ENCODE measurements at regions not wholly inside any gene's neighbourhood (a gene's known extent, or its start where the extent isn't known, plus 50 kb on each side); places are given as distances from the start of the nearest gene placed in this dataset.
"Not testable (repeated sequence)": the region's sequence is repeated elsewhere in the genome, so short reads cannot be mapped to it uniquely, and the experiment has no call there.

DNA sequence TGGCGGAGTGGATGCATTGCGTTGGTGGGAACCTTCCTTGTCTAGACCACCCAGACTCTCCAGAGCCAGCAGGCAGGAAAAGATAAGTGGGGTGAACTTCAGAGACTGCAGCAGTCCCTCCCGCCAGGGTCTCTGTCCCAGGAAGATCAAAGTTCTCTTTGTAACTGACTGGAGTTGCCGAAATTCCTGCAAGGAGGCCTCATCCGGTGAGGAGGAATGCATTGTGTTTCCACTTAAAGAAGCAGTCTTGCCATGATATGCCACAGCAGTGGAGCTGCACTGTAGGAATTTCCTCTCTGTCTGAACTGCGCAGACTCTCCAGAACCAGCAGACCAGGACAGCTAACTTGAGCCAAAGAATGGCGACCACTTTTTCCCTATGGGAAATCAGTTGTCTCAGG lies 1190.4 kb downstream of the TECRL start:
- no peak for DNase-seq

GRCh38 chr4:63214076-63214475 lies 1195.2 kb downstream of the TECRL start:
- DNase-seq, result no peak

DNA sequence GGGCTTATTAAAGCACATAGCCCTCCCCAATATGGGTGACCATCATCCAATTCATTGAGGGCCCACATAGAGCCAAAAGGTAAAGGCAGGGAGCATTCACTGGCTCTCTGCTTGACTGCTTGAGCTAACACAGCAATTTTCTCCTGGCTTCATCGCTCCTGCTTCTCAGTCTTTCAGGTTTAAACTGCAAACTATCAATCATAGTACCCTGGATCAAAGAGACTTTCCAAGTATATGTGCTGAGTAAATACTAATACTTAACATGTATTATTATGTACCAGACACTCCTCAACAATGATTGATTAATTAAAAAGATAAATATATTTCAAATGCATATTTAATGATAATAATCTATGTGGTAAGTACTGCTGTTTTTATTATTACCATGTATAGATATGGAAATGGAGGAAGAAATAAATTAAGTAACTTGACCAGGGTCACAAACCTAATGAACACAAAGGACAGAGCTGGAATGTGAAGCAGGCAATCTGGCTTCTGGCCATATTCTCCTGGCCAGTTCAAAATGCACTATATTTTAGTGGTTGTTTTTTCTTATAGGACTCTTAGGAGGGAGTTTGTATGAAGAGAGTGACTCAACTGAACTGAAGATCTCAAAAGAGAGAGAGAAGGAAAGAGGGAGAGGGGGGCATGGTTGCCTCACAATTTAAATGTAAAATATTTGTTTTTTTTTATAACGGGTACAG lies 1197.3 kb downstream of the TECRL start:
- DNase-seq, result no peak

DNA sequence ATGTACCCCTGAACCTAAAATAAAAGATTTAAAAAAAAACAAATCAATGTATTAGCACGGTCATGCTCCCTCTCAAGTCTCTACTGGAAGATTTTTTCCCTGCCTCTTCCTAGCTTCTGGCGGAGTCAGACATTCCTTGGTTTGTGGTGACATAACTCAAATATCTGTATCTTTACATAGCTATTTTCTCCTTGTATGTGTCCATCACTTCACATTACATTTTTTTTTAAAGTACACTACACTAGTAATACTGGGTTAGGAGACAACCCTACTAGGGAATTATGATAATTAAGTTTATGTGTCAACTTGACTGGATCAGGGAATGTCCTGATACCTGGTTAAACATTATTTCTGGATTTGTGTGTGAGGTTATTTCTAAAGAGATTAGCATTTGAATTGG lies 1197.9 kb downstream of the TECRL start:
- DNase-seq, result no peak

DNA sequence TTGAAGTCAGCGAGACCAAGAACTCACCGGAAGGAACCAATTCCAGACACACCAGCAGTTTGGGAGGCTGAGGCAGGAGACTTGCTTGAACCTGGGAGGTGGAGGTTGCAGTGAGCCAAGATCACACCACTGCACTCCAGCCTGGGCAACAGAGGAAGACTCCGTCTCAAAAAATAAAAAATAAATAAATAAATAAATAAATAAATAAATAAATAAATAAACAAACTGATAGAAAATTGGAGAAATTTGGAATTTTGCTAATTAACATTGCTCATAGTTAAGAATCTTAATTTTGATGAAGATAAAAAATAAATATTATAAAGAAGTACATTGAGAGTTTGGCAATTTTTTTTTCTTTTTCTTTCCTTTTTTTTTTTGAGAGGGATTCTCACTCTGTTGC lies 1216.2 kb downstream of the TECRL start:
- DNase-seq, result not testable (repeated sequence)

GRCh38 chr4:63171341-63171740 lies 1237.9 kb downstream of the TECRL start:
- no peak for DNase-seq

- no peak for DNase-seq
Observed at GRCh38 chr4:63170923-63171322, 1238.3 kb downstream of the TECRL start.

DNA sequence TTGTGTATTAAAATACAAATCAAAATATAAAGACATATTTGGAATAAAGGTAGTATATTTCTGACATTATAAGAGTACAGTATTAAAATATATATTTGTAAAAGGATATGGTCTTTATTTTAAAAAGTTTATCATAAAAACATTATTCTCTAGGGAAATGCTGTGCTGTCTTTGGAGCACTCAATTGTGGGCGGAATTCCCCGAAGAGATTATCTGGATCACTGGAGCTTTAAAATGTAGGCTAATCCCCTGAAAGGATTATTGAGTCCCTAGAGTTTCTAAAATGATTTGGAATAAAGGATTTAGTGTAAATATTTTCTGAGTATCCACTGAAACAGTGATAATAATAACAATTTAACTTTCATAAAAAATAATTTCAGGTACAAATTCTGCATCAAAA lies 1239.4 kb downstream of the TECRL start:
- DNase-seq, result no peak

DNA sequence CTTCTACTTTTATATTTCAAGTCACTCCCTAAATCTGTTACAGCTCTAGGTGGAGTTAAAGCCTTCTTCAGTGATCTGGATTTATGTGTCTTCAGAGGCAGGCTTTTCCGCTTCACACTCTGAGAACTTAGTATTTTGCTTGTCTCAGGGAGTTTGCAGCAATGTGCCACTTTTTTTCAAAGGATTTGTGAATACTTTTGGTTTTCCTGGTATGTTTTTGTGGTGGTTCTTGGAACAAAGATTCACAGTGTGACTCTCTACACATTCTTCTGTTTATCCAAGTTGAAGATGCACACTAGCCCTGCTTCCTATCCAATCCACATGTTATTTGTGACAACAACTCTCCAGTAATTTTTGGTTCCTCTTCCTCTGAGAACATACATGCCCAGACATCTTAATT lies 1253.7 kb downstream of the TECRL start:
- DNase-seq, result no peak

- no peak for DNase-seq
Observed at GRCh38 chr4:63123441-63123840, 1285.8 kb downstream of the TECRL start.

DNA sequence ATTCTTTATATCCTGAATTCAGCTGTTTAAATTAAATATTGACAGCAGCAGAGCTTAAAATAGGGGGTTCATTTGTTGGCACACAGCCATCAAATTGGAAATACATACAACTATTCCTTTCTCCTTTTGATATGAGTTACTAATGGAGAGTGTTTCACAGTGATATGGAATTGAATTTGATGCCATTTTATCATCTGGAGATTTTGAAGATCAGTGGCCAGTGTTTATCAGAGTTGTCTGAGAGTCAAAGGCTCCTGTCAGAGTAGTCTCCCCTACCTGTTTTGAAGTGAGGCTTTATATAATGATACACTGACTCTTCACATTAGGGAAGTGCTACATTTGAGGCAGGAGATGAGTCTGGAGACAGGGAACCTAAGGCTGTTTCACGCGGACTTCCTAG lies 1286.3 kb downstream of the TECRL start:
- no peak for DNase-seq

DNA sequence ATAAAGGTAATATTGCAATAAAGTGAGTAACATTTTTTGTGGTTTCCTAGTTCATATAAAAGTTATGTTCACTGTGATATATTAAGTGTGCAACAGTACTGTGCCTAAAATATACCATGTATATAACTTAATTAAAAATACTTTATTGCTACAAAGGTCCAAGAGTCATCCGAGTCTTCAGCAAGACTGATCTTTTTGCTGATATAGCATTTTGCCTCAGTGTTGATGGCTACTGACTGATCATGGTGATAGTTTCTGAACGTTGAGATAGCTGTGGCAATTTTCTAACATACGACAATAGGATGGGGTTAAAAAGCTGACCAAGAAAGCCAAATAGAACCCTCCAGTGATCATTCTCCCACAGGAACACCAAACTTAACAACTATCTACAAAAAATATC lies 1302.7 kb downstream of the TECRL start:
- no peak for DNase-seq

- no peak for DNase-seq
Observed at GRCh38 chr4:63105839-63106238, 1303.4 kb downstream of the TECRL start.

- no peak for DNase-seq
Observed at GRCh38 chr4:63090641-63091040, 1318.6 kb downstream of the TECRL start.

GRCh38 chr4:63085091-63085490 lies 1324.2 kb downstream of the TECRL start:
- no peak for DNase-seq

DNA sequence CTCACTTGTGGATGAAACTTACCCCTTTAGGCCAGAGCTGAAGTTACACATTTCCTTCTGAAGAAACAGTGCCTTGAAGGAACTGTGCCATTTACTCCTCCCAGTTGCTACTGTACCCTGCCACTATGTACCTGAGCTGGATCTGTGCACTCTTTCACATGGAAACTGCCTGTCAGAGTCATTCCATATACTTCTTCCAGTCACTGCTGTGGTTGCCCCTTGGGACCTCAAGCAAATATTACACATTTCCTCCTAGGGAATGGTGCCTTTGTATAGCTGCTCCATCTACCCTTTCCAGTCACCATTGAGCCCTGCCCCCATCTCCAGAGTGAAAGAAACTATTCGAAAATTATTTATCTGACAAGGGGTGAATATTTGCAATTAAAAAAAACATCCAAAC lies 1328.3 kb downstream of the TECRL start:
- no peak for DNase-seq

- DNase-seq, result no peak
Observed at GRCh38 chr4:63063760-63064159, 1345.5 kb downstream of the TECRL start.

- DNase-seq, result not testable (repeated sequence)
Observed at GRCh38 chr4:63062891-63063290, 1346.4 kb downstream of the TECRL start.

DNA sequence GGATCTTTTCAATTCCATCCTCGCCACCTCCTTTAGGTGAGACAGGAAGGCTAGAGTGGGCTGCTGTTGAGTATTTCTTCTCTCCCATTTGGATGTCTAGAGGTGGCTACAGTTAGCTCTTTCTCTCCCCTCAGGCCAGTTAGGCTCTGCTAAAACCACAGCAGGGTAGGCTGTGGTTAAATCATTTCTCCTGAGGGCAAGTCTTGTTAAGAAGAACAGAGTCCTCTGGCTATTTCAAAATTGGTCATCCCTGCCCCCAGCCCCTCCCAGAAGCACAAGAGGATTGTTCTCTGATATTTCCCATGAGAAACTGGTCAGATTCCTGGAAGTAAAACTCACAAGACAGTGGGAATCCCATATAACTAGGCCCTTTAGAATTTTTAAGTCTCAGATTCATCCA lies 1359.5 kb downstream of the TECRL start:
- DNase-seq, result no peak

DNA sequence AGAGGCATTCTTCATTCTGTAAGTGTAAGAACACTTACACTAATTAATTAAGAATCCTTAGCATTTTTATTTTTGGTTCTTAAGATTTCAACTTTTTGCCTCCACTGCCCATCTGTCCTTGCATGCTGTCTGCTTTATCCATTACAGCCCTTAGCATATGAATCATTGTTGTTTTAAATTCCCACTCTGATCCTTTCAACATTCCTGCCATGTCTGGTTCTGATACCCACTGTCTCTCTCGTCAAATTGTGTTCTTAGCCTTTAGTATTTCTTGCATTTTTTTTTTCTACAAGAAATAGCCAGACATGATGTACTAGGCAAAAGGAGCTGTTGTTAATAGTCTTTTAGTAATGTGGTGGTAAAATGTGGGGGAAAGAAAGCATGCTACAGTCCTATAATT lies 1360.0 kb downstream of the TECRL start:
- DNase-seq, result no peak

DNA sequence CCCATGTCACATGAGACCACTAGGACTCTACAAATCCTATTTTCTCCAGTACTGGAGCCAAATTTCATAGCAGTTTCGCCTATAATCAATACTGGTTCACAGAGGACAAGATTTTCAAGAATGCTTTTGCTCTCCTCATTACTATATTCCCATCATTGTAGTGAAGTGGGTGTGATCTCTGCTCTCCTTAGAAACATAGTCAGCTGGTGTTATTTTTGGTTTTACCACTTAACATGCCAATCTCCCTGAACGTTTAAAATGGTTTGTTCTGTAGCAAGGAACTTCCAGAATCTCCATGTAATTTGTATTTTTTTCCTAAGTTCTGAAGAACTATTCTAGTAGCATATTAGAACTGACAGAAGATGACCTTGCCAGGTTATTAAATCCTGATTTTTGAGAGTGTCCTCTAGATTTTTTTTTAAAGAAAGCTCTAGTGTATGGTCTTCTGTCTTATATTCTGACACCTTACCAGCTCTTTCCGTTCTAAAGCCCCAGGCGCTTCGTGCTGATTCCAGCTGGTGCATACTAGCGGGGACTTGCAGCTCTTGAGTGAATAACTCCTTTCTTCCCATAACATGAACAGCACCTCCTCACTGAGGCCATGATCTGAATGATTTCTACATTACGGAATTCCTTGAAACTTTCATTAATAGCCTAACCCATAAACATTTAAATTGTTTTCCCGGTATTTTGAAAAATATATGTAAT lies 1372.9 kb downstream of the TECRL start:
- no peak for DNase-seq

DNA sequence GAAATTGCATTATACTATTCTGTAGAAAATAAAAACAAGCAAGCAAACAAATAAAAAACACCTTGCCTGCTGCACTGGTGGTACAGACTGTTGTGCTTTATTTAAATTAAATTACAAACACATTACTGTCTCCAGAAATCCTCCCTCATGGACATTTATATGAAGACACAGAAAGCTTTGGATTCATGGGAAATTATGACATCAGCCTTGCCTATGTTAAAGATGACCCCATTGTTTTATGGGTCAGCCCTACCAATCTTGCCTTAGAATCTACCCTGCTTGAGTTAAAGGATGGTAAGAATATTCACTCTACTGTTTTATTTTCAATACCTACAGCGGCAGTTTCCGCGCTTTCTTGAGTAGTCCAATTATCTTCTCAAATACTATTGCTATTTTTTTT lies 1379.9 kb downstream of the TECRL start:
- DNase-seq, result no peak

DNA sequence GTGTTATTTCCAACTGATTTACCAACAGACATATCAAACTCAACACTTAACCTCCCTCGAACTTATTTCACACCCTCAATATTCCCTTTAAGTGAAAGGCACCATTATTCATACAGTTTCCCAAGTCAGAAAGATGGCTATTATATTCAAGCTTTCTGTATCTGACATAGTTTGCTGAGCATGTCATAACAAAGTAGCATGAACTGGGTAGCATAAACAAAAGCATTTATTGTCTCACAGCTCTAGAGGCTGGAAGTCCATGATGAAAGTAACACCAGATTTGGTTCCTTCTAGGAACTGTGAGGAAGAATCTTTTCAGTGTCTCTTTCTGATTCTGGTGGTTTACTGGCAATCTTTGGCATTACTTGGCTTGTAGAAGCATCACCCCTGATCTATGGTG lies 1388.6 kb downstream of the TECRL start:
- no peak for DNase-seq

- DNase-seq, result no peak
Observed at GRCh38 chr4:63017300-63017699, 1392.0 kb downstream of the TECRL start.

DNA sequence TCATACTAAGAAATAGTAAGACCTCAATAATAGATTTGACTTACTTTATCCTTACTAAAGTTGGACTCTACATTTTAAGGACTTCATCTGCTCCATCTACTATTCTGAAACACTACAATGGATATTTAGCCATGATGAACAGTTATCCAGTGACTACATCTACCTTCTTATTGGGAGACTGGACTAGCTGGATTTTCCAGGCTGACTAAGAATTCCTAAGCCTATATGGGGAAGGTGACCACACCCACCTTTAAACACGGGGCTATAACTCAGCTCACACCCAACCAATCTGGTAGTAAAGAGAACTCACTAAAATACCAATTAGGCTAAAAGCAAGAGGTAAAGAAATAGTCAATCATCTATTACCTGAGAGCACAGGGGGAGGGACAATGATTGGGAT lies 1438.4 kb downstream of the TECRL start:
- no peak for DNase-seq
